ENCODE measurements at regions not wholly inside any gene's neighbourhood (a gene's known extent, or its start where the extent isn't known, plus 50 kb on each side); places are given as distances from the start of the nearest gene placed in this dataset.

GRCh38 chr2:41151746-41152145 lies 699.9 kb upstream of the SLC8A1 start:
- DNase-seq (no peak), ATAC-seq (replicated peaks in 1 of 2) (no peak)
- Mint-ChIP-seq H3K4me1 (ENCODE audit: low read depth) (no peaks in the 10 kb centered on the region), H3K36me3 (ENCODE audit: insufficient read depth in 2 of 2) (no peaks in the 10 kb centered on the region), H3K9me3 (peaks cover 0 to 3% of the 10 kb centered on the region in 2 donors), H3K27ac (no peak overlapping the region), H3K27me3 (ENCODE audit: low read depth) (no peaks in the 10 kb centered on the region), H3K4me3 (no peak overlapping the region)

- no peaks in the 10 kb centered on the region for H3K27me3 Mint-ChIP-seq (ENCODE audit: low read depth)
- H3K9me3 Mint-ChIP-seq, result peaks cover 0 to 8% of the 10 kb centered on the region in 2 donors
- no peak overlapping the region for H3K27ac Mint-ChIP-seq
- ATAC-seq (replicated peaks in 1 of 2) (no peak), DNase-seq (no peak)
- H3K36me3 Mint-ChIP-seq (ENCODE audit: insufficient read depth in 2 of 2), result no peaks in the 10 kb centered on the region
- no peak overlapping the region for H3K4me3 Mint-ChIP-seq
- no peaks in the 10 kb centered on the region for H3K4me1 Mint-ChIP-seq (ENCODE audit: low read depth)
Measured at GRCh38 chr2:41152318-41152717, 700.4 kb upstream of the SLC8A1 start.

GRCh38 chr2:41160439-41160838 lies 708.5 kb upstream of the SLC8A1 start:
- Mint-ChIP-seq H3K9me3 (peaks cover 0 to 7% of the 10 kb centered on the region in 2 donors), H3K27ac (no peak overlapping the region), H3K27me3 (ENCODE audit: low read depth) (no peaks in the 10 kb centered on the region), H3K4me3 (no peak overlapping the region), H3K36me3 (ENCODE audit: insufficient read depth in 2 of 2) (no peaks in the 10 kb centered on the region), H3K4me1 (ENCODE audit: low read depth) (no peaks in the 10 kb centered on the region)
- DNase-seq (no peak), ATAC-seq (replicated peaks in 1 of 2) (no peak)

- Mint-ChIP-seq H3K27me3 (ENCODE audit: low read depth) (no peaks in the 10 kb centered on the region), H3K9me3 (no peaks in the 10 kb centered on the region), H3K4me1 (ENCODE audit: low read depth) (no peaks in the 10 kb centered on the region), H3K4me3 (no peak overlapping the region), H3K27ac (no peak overlapping the region), H3K36me3 (ENCODE audit: insufficient read depth in 2 of 2) (no peaks in the 10 kb centered on the region)
- no peak for ATAC-seq (replicated peaks in 1 of 2)
- no peak for DNase-seq
Measured at GRCh38 chr2:41167014-41167413, 715.1 kb upstream of the SLC8A1 start.

GRCh38 chr2:41169744-41170143 lies 717.9 kb upstream of the SLC8A1 start:
- Mint-ChIP-seq H3K27me3 (ENCODE audit: low read depth) (no peaks in the 10 kb centered on the region), H3K4me1 (ENCODE audit: low read depth) (no peaks in the 10 kb centered on the region), H3K9me3 (no peaks in the 10 kb centered on the region), H3K4me3 (no peak overlapping the region), H3K36me3 (ENCODE audit: insufficient read depth in 2 of 2) (no peaks in the 10 kb centered on the region), H3K27ac (no peak overlapping the region)
- ATAC-seq (replicated peaks in 1 of 2) (no peak), DNase-seq (no peak)

GRCh38 chr2:41170589-41170988 lies 718.7 kb upstream of the SLC8A1 start:
- no peak overlapping the region for H3K4me3 Mint-ChIP-seq
- H3K27me3 Mint-ChIP-seq (ENCODE audit: low read depth), result no peaks in the 10 kb centered on the region
- H3K27ac Mint-ChIP-seq, result no peak overlapping the region
- no peaks in the 10 kb centered on the region for H3K9me3 Mint-ChIP-seq
- ATAC-seq (replicated peaks in 1 of 2) (no peak), DNase-seq (no peak)
- H3K4me1 Mint-ChIP-seq (ENCODE audit: low read depth), result no peaks in the 10 kb centered on the region
- H3K36me3 Mint-ChIP-seq (ENCODE audit: insufficient read depth in 2 of 2), result no peaks in the 10 kb centered on the region

GRCh38 chr2:41180387-41180786 lies 728.5 kb upstream of the SLC8A1 start:
- H3K27ac Mint-ChIP-seq, result no peak overlapping the region
- no peak for DNase-seq
- H3K27me3 Mint-ChIP-seq (ENCODE audit: low read depth), result no peaks in the 10 kb centered on the region
- peaks cover 0 to 2% of the 10 kb centered on the region in 2 donors for H3K36me3 Mint-ChIP-seq (ENCODE audit: insufficient read depth in 2 of 2)
- no peak overlapping the region for H3K4me3 Mint-ChIP-seq
- ATAC-seq (replicated peaks in 1 of 2), result no peak
- peaks cover 3 to 9% of the 10 kb centered on the region in 2 donors for H3K9me3 Mint-ChIP-seq
- H3K4me1 Mint-ChIP-seq (ENCODE audit: low read depth), result no peaks in the 10 kb centered on the region

GRCh38 chr2:41182961-41183360 lies 731.1 kb upstream of the SLC8A1 start:
- Mint-ChIP-seq H3K9me3 (peaks cover 3 to 6% of the 10 kb centered on the region in 2 donors), H3K4me1 (ENCODE audit: low read depth) (no peaks in the 10 kb centered on the region), H3K27ac (no peak overlapping the region), H3K4me3 (no peak overlapping the region), H3K36me3 (ENCODE audit: insufficient read depth in 2 of 2) (peaks cover 0 to 2% of the 10 kb centered on the region in 2 donors), H3K27me3 (ENCODE audit: low read depth) (no peaks in the 10 kb centered on the region)
- DNase-seq, result no peak
- no peak for ATAC-seq (replicated peaks in 1 of 2)

- Mint-ChIP-seq H3K4me1 (ENCODE audit: low read depth) (no peaks in the 10 kb centered on the region), H3K4me3 (no peak overlapping the region), H3K9me3 (peaks cover 2% of the 10 kb centered on the region in 2 donors), H3K36me3 (ENCODE audit: insufficient read depth in 2 of 2) (no peaks in the 10 kb centered on the region), H3K27ac (no peak overlapping the region), H3K27me3 (ENCODE audit: low read depth) (no peaks in the 10 kb centered on the region)
- ATAC-seq (replicated peaks in 1 of 2) (no peak), DNase-seq (no peak)
Measured at GRCh38 chr2:41187376-41188122, 735.7 kb upstream of the SLC8A1 start.

GRCh38 chr2:41194230-41194629 lies 742.3 kb upstream of the SLC8A1 start:
- no peak overlapping the region for H3K27ac Mint-ChIP-seq
- H3K9me3 Mint-ChIP-seq, result peaks cover 0 to 4% of the 10 kb centered on the region in 2 donors
- H3K4me3 Mint-ChIP-seq, result no peak overlapping the region
- no peak for DNase-seq
- no peaks in the 10 kb centered on the region for H3K27me3 Mint-ChIP-seq (ENCODE audit: low read depth)
- no peaks in the 10 kb centered on the region for H3K36me3 Mint-ChIP-seq (ENCODE audit: insufficient read depth in 2 of 2)
- H3K4me1 Mint-ChIP-seq (ENCODE audit: low read depth), result no peaks in the 10 kb centered on the region
- no peak for ATAC-seq (replicated peaks in 1 of 2)

- Mint-ChIP-seq H3K27me3 (ENCODE audit: low read depth) (no peaks in the 10 kb centered on the region), H3K4me1 (ENCODE audit: low read depth) (no peaks in the 10 kb centered on the region), H3K27ac (no peak overlapping the region), H3K4me3 (no peak overlapping the region), H3K36me3 (ENCODE audit: insufficient read depth in 2 of 2) (no peaks in the 10 kb centered on the region), H3K9me3 (peaks cover 0 to 1% of the 10 kb centered on the region in 2 donors)
- no peak for ATAC-seq (replicated peaks in 1 of 2)
- DNase-seq, result no peak
Measured at GRCh38 chr2:41197781-41198180, 745.9 kb upstream of the SLC8A1 start.

- no peak overlapping the region for H3K4me3 Mint-ChIP-seq
Measured at GRCh38 chr2:41199334-41199733, 747.4 kb upstream of the SLC8A1 start.

GRCh38 chr2:41204315-41204714 lies 752.4 kb upstream of the SLC8A1 start:
- DNase-seq (no peak), ATAC-seq (replicated peaks in 1 of 2) (no peak)
- Mint-ChIP-seq H3K27me3 (ENCODE audit: low read depth) (no peaks in the 10 kb centered on the region), H3K9me3 (peaks cover 2 to 6% of the 10 kb centered on the region in 2 donors), H3K4me3 (no peak overlapping the region), H3K36me3 (ENCODE audit: insufficient read depth in 2 of 2) (no peaks in the 10 kb centered on the region), H3K27ac (no peak overlapping the region), H3K4me1 (ENCODE audit: low read depth) (no peaks in the 10 kb centered on the region)

More at GRCh38 chr2:41199334-41199733, 747.4 kb upstream of the SLC8A1 start:
- H3K27me3 Mint-ChIP-seq (ENCODE audit: low read depth), result no peaks in the 10 kb centered on the region
- no peaks in the 10 kb centered on the region for H3K4me1 Mint-ChIP-seq (ENCODE audit: low read depth)
- ATAC-seq (replicated peaks in 1 of 2) (no peak), DNase-seq (no peak)
- H3K27ac Mint-ChIP-seq, result no peak overlapping the region
- H3K9me3 Mint-ChIP-seq, result peaks cover 0 to 3% of the 10 kb centered on the region in 2 donors
- no peaks in the 10 kb centered on the region for H3K36me3 Mint-ChIP-seq (ENCODE audit: insufficient read depth in 2 of 2)

- no peak for DNase-seq
- Mint-ChIP-seq H3K36me3 (ENCODE audit: insufficient read depth in 2 of 2) (no peaks in the 10 kb centered on the region), H3K27me3 (ENCODE audit: low read depth) (no peaks in the 10 kb centered on the region), H3K27ac (no peak overlapping the region), H3K9me3 (peaks cover 2 to 10% of the 10 kb centered on the region in 2 donors), H3K4me3 (no peak overlapping the region), H3K4me1 (ENCODE audit: low read depth) (no peaks in the 10 kb centered on the region)
- ATAC-seq (replicated peaks in 1 of 2), result no peak
Measured at GRCh38 chr2:41206004-41206403, 754.1 kb upstream of the SLC8A1 start.

Data from activated T-cell treated with anti-CD3 and anti-CD28 coated beads, Interleukin-2, amount 50 U/mL, for 72 hours (primary cell).